ENCODE measurements at regions not wholly inside any gene's neighbourhood (a gene's known extent, or its start where the extent isn't known, plus 50 kb on each side); places are given as distances from the start of the nearest gene placed in this dataset.

GRCh38 chr14:104465482-104466390 lies 113.8 kb upstream of the C14orf180 start:
- no peak for ATAC-seq

DNA sequence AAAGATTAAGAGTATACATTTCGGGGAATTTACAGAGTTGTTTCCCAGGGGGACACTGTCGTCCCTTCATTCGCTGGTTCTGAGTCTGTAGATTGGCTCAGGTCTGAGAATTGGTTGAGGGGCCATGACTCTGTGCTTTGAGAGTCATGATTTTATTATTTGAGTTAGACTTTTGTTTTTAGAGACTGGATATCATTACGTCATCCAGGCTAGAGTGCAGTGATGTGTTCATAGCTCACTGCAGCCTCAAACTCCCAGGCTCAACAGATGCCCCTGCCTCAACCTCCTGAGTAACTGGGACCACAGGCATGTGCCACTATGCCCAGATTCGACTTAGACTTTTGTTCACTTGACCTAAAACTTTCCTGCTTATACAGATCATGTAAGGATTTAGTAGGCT lies 112.3 kb upstream of the C14orf180 start:
- ATAC-seq (no peak), DNase-seq (no peak)
- H3K36me3 Mint-ChIP-seq, result no peaks in the 10 kb centered on the region
- no peaks in the 10 kb centered on the region for H3K9me3 ChIP-seq (ENCODE audit: control insufficient read depth in 2 of 3, low read length in 3 of 3)
- no peak overlapping the region for H3K4me3 ChIP-seq (ENCODE audit: low read length)
- ChIA-PET CTCF (no interaction called here), POLR2A (no interaction called here)
- H3K9me3 Mint-ChIP-seq, result peaks cover 0 to 5% (median 0%) of the 10 kb centered on the region in 11 donors
- H3K36me3 ChIP-seq (ENCODE audit: control insufficient read depth in 2 of 3, insufficient read depth in 3 of 3, low read length in 3 of 3), result no peaks in the 10 kb centered on the region
- H3K4me1 ChIP-seq (ENCODE audit: control insufficient read depth in 2 of 2, insufficient read depth in 2 of 2, low read length in 2 of 2), result peaks cover 0 to under 1% of the 10 kb centered on the region in 2 donors
- peaks cover 0 to 4% (median 0%) of the 10 kb centered on the region in 7 donors for H3K4me1 Mint-ChIP-seq
- H3K27ac ChIP-seq (ENCODE audit: low read depth, low read length), result no peak overlapping the region
- H3K27me3 Mint-ChIP-seq, result peaks cover 11 to 32% (median 25%) of the 10 kb centered on the region in 5 donors
- H3K4me3 Mint-ChIP-seq, result no peak overlapping the region
- intact Hi-C loops (cut with micrococcal nuclease), result no loop called here
- H3K27me3 ChIP-seq (ENCODE audit: control insufficient read depth in 2 of 2, insufficient read depth in 2 of 2, low read length in 2 of 2), result peaks cover 0 to under 1% of the 10 kb centered on the region in 2 donors
- H3K27ac Mint-ChIP-seq, result no peak overlapping the region

More at GRCh38 chr14:104465482-104466390, 113.8 kb upstream of the C14orf180 start:
- no peaks in the 10 kb centered on the region for H3K36me3 ChIP-seq (ENCODE audit: control insufficient read depth in 2 of 3, insufficient read depth in 3 of 3, low read length in 3 of 3)
- no peak overlapping the region for H3K4me3 ChIP-seq (ENCODE audit: low read length)
- no peak for DNase-seq
- Mint-ChIP-seq H3K4me1 (peaks cover 0 to 8% (median 6%) of the 10 kb centered on the region in 7 donors), H3K27me3 (peaks cover 19 to 36% (median 28%) of the 10 kb centered on the region in 5 donors), H3K36me3 (peaks cover 0 to 2% (median 0%) of the 10 kb centered on the region in 5 donors), H3K9me3 (peaks cover 0 to 5% (median 0%) of the 10 kb centered on the region in 11 donors), H3K27ac (no peak overlapping the region), H3K4me3 (no peak overlapping the region)
- no peak overlapping the region for H3K27ac ChIP-seq (ENCODE audit: low read depth, low read length)
- intact Hi-C loops (cut with micrococcal nuclease), result no loop called here
- H3K27me3 ChIP-seq (ENCODE audit: control insufficient read depth in 2 of 2, insufficient read depth in 2 of 2, low read length in 2 of 2), result peaks cover 0 to 3% of the 10 kb centered on the region in 2 donors
- peaks cover 0 to 3% of the 10 kb centered on the region in 2 donors for H3K4me1 ChIP-seq (ENCODE audit: control insufficient read depth in 2 of 2, insufficient read depth in 2 of 2, low read length in 2 of 2)
- ChIA-PET POLR2A (no interaction called here), CTCF (no interaction called here)
- H3K9me3 ChIP-seq (ENCODE audit: control insufficient read depth in 2 of 3, low read length in 3 of 3), result no peaks in the 10 kb centered on the region

DNA sequence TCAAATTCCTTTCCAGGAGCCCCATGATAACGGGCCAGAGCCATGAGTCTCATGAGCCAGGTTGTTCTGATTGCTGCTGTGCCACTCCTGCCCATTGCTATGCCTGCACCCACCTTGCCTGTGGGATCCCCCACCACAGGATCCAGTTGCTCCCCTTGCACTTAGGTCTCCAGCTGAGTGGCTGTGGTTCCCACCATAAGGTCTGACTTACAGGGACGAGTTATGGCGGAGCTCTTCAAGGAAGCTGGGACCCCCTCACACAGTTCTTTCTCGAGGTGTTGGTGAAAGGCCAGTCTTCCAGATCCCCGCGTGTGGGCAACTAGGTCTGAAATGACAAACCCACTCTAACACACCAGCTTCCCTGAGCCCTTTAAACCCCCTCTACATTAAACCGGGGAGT lies 111.9 kb upstream of the C14orf180 start:
- H3K9me3 ChIP-seq (ENCODE audit: control insufficient read depth in 2 of 3, low read length in 3 of 3), result no peaks in the 10 kb centered on the region
- no peak for ATAC-seq
- DNase-seq, result no peak
- Mint-ChIP-seq H3K9me3 (peaks cover 0 to 5% (median 0%) of the 10 kb centered on the region in 11 donors), H3K4me3 (no peak overlapping the region), H3K27ac (no peak overlapping the region), H3K27me3 (peaks cover 10 to 32% (median 23%) of the 10 kb centered on the region in 5 donors), H3K4me1 (peaks cover 0 to 4% (median 0%) of the 10 kb centered on the region in 7 donors), H3K36me3 (no peaks in the 10 kb centered on the region)
- intact Hi-C loops (cut with micrococcal nuclease), result no loop called here
- ChIA-PET POLR2A (no interaction called here), CTCF (no interaction called here)
- H3K4me1 ChIP-seq (ENCODE audit: control insufficient read depth in 2 of 2, insufficient read depth in 2 of 2, low read length in 2 of 2), result no peaks in the 10 kb centered on the region
- H3K36me3 ChIP-seq (ENCODE audit: control insufficient read depth in 2 of 3, insufficient read depth in 3 of 3, low read length in 3 of 3), result no peaks in the 10 kb centered on the region
- H3K27me3 ChIP-seq (ENCODE audit: control insufficient read depth in 2 of 2, insufficient read depth in 2 of 2, low read length in 2 of 2), result no peaks in the 10 kb centered on the region
- H3K27ac ChIP-seq (ENCODE audit: low read depth, low read length), result no peak overlapping the region
- H3K4me3 ChIP-seq (ENCODE audit: low read length), result no peak overlapping the region

GRCh38 chr14:104469591-104469990 lies 110.0 kb upstream of the C14orf180 start:
- Histone ChIP-seq H3K36me3 (ENCODE audit: control insufficient read depth in 2 of 3, insufficient read depth in 3 of 3, low read length in 3 of 3) (no peaks in the 10 kb centered on the region), H3K4me3 (ENCODE audit: low read length) (no peak overlapping the region), H3K4me1 (ENCODE audit: control insufficient read depth in 2 of 2, insufficient read depth in 2 of 2, low read length in 2 of 2) (no peaks in the 10 kb centered on the region), H3K27me3 (ENCODE audit: control insufficient read depth in 2 of 2, insufficient read depth in 2 of 2, low read length in 2 of 2) (no peaks in the 10 kb centered on the region), H3K27ac (ENCODE audit: low read depth, low read length) (no peak overlapping the region), H3K9me3 (ENCODE audit: control insufficient read depth in 2 of 3, low read length in 3 of 3) (no peaks in the 10 kb centered on the region)
- Mint-ChIP-seq H3K9me3 (no peaks in the 10 kb centered on the region), H3K27me3 (peaks cover 0 to 23% (median 8%) of the 10 kb centered on the region in 5 donors), H3K4me1 (peaks cover 0 to 5% (median 0%) of the 10 kb centered on the region in 7 donors), H3K36me3 (no peaks in the 10 kb centered on the region), H3K27ac (no peak overlapping the region), H3K4me3 (no peak overlapping the region)
- POLR2A ChIA-PET, result no interaction called here
- DNase-seq (no peak), ATAC-seq (no peak)
- CTCF ChIA-PET, result no interaction called here
- intact Hi-C loops (cut with micrococcal nuclease), result no loop called here

GRCh38 chr14:104470588-104470987 lies 109.0 kb upstream of the C14orf180 start:
- H3K27ac Mint-ChIP-seq, result no peak overlapping the region
- no peaks in the 10 kb centered on the region for H3K9me3 ChIP-seq (ENCODE audit: control insufficient read depth in 2 of 3, low read length in 3 of 3)
- no peak overlapping the region for H3K27ac ChIP-seq (ENCODE audit: low read depth, low read length)
- ChIA-PET POLR2A (no interaction called here), CTCF (no interaction called here)
- ATAC-seq (no peak), DNase-seq (no peak)
- intact Hi-C loops (cut with micrococcal nuclease), result no loop called here
- no peak overlapping the region for H3K4me3 ChIP-seq (ENCODE audit: low read length)
- no peaks in the 10 kb centered on the region for H3K27me3 ChIP-seq (ENCODE audit: control insufficient read depth in 2 of 2, insufficient read depth in 2 of 2, low read length in 2 of 2)
- peaks cover 0 to 5% (median 0%) of the 10 kb centered on the region in 7 donors for H3K4me1 Mint-ChIP-seq
- no peaks in the 10 kb centered on the region for H3K9me3 Mint-ChIP-seq
- no peaks in the 10 kb centered on the region for H3K36me3 ChIP-seq (ENCODE audit: control insufficient read depth in 2 of 3, insufficient read depth in 3 of 3, low read length in 3 of 3)
- no peaks in the 10 kb centered on the region for H3K36me3 Mint-ChIP-seq
- H3K4me1 ChIP-seq (ENCODE audit: control insufficient read depth in 2 of 2, insufficient read depth in 2 of 2, low read length in 2 of 2), result no peaks in the 10 kb centered on the region
- no peak overlapping the region for H3K4me3 Mint-ChIP-seq
- H3K27me3 Mint-ChIP-seq, result peaks cover 0 to 17% (median 6%) of the 10 kb centered on the region in 5 donors

- no peak overlapping the region for H3K27ac ChIP-seq (ENCODE audit: low read depth, low read length)
- Mint-ChIP-seq H3K9me3 (no peaks in the 10 kb centered on the region), H3K36me3 (no peaks in the 10 kb centered on the region)
These were observed 108.5 kb upstream of the C14orf180 start for GRCh38 chr14:104471114-104471513.

DNA sequence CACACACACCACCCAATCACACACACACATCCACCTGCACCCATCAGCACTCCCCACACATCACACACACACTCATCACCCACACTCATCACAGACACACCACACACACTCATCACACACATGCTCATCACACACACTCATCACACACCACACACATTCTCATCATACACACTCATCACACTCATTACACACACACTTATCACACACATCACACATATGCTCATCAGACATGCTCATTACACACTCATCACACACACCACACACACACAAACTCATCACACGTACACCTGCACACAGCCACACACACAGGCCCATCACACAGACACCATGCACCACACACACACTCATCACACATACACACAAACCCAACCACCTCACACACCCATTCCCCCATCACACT lies 107.5 kb upstream of the C14orf180 start:
- DNase-seq (no peak), ATAC-seq (peak; percentile 10)
- intact Hi-C loops (cut with micrococcal nuclease), result no loop called here
- Histone ChIP-seq H3K9me3 (ENCODE audit: control insufficient read depth in 2 of 3, low read length in 3 of 3) (no peaks in the 10 kb centered on the region), H3K4me3 (ENCODE audit: low read length) (no peak overlapping the region), H3K36me3 (ENCODE audit: control insufficient read depth in 2 of 3, insufficient read depth in 3 of 3, low read length in 3 of 3) (no peaks in the 10 kb centered on the region), H3K27ac (ENCODE audit: low read depth, low read length) (no peak overlapping the region), H3K27me3 (ENCODE audit: control insufficient read depth in 2 of 2, insufficient read depth in 2 of 2, low read length in 2 of 2) (no peaks in the 10 kb centered on the region), H3K4me1 (ENCODE audit: control insufficient read depth in 2 of 2, insufficient read depth in 2 of 2, low read length in 2 of 2) (no peaks in the 10 kb centered on the region)
- no peak overlapping the region for H3K4me3 Mint-ChIP-seq
- CTCF ChIA-PET, result no interaction called here
- no peaks in the 10 kb centered on the region for H3K9me3 Mint-ChIP-seq
- POLR2A ChIA-PET, result no interaction called here
- H3K27me3 Mint-ChIP-seq, result peaks cover 0 to 17% (median 6%) of the 10 kb centered on the region in 5 donors
- peak overlapping the region in 3 of 9 donors; percentile 6 to 75 (median 8) for H3K27ac Mint-ChIP-seq
- peaks cover 0 to 5% (median 0%) of the 10 kb centered on the region in 7 donors for H3K4me1 Mint-ChIP-seq
- no peaks in the 10 kb centered on the region for H3K36me3 Mint-ChIP-seq

More at GRCh38 chr14:104471114-104471513, 108.5 kb upstream of the C14orf180 start:
- Mint-ChIP-seq H3K27ac (no peak overlapping the region), H3K27me3 (peaks cover 0 to 17% (median 6%) of the 10 kb centered on the region in 5 donors), H3K4me1 (peaks cover 0 to 5% (median 0%) of the 10 kb centered on the region in 7 donors), H3K4me3 (no peak overlapping the region)
- no peaks in the 10 kb centered on the region for H3K27me3 ChIP-seq (ENCODE audit: control insufficient read depth in 2 of 2, insufficient read depth in 2 of 2, low read length in 2 of 2)
- no peaks in the 10 kb centered on the region for H3K36me3 ChIP-seq (ENCODE audit: control insufficient read depth in 2 of 3, insufficient read depth in 3 of 3, low read length in 3 of 3)
- CTCF ChIA-PET, result no interaction called here
- H3K9me3 ChIP-seq (ENCODE audit: control insufficient read depth in 2 of 3, low read length in 3 of 3), result no peaks in the 10 kb centered on the region
- POLR2A ChIA-PET, result no interaction called here
- ATAC-seq (no peak), DNase-seq (no peak)
- intact Hi-C loops (cut with micrococcal nuclease), result no loop called here
- H3K4me3 ChIP-seq (ENCODE audit: low read length), result no peak overlapping the region
- H3K4me1 ChIP-seq (ENCODE audit: control insufficient read depth in 2 of 2, insufficient read depth in 2 of 2, low read length in 2 of 2), result no peaks in the 10 kb centered on the region

Measured in naive thymus-derived CD4-positive, alpha-beta T cell (primary cell).